Stimulated activated CD8-positive, alpha-beta memory T cell treated with anti-CD3 and anti-CD28 coated beads, Interleukin-4, amount 100 ng/mL, for 24 hours (primary cell): ENCODE measurements at regions not wholly inside any gene's neighbourhood (a gene's known extent, or its start where the extent isn't known, plus 50 kb on each side); places are given as distances from the start of the nearest gene placed in this dataset.

ENCODE experiments used
- DNase-seq: peaks from one replicate; pipeline ENCODE4 v3.0.0-alpha.2; 2020; ENCODE audit warnings: low read depth

GRCh38 chr3:135740211-135740610 lies 225.3 kb upstream of the PPP2R3A start:
- DNase-seq = no peak

- no peak for DNase-seq
These were observed 224.8 kb upstream of the PPP2R3A start for GRCh38 chr3:135740751-135741150.

- no peak for DNase-seq
These were observed 213.5 kb upstream of the PPP2R3A start for GRCh38 chr3:135751991-135752390.

GRCh38 chr3:135752851-135753250 lies 212.7 kb upstream of the PPP2R3A start:
- no peak for DNase-seq

GRCh38 chr3:135753506-135753905 lies 212.0 kb upstream of the PPP2R3A start:
- DNase-seq = no peak

- DNase-seq = no peak
These were observed 210.0 kb upstream of the PPP2R3A start for GRCh38 chr3:135755330-135756105.

- no peak for DNase-seq
These were observed 209.3 kb upstream of the PPP2R3A start for GRCh38 chr3:135756106-135756668.

- DNase-seq = no peak
These were observed 208.1 kb upstream of the PPP2R3A start for GRCh38 chr3:135757421-135757820.

GRCh38 chr3:135758961-135759360 lies 206.6 kb upstream of the PPP2R3A start:
- DNase-seq = no peak

GRCh38 chr3:135759651-135760050 lies 205.9 kb upstream of the PPP2R3A start:
- DNase-seq = no peak

- DNase-seq = no peak
These were observed 204.9 kb upstream of the PPP2R3A start for GRCh38 chr3:135760581-135760980.

- DNase-seq = no peak
These were observed 203.2 kb upstream of the PPP2R3A start for GRCh38 chr3:135762188-135762856.

GRCh38 chr3:135766115-135766514 lies 199.4 kb upstream of the PPP2R3A start:
- DNase-seq = no peak

GRCh38 chr3:135771760-135772159 lies 193.8 kb upstream of the PPP2R3A start:
- no peak for DNase-seq

GRCh38 chr3:135779024-135779423 lies 186.5 kb upstream of the PPP2R3A start:
- no peak for DNase-seq

GRCh38 chr3:135779590-135780235 lies 185.8 kb upstream of the PPP2R3A start:
- no peak for DNase-seq

GRCh38 chr3:135781026-135781815 lies 184.3 kb upstream of the PPP2R3A start:
- no peak for DNase-seq

GRCh38 chr3:135784557-135784956 lies 181.0 kb upstream of the PPP2R3A start:
- no peak for DNase-seq

- no peak for DNase-seq
These were observed 177.4 kb upstream of the PPP2R3A start for GRCh38 chr3:135788146-135788545.

GRCh38 chr3:135788978-135789377 lies 176.6 kb upstream of the PPP2R3A start:
- DNase-seq = no peak

GRCh38 chr3:135792174-135792573 lies 173.4 kb upstream of the PPP2R3A start:
- no peak for DNase-seq
